PC-9 (cell line): ENCODE measurements at regions not wholly inside any gene's neighbourhood (a gene's known extent, or its start where the extent isn't known, plus 50 kb on each side); places are given as distances from the start of the nearest gene placed in this dataset.

Experiments used
- CTCF ChIP-seq: fragments of 200-600 bp; sonication (generic); conservative IDR thresholded peaks from 2 replicates; pipeline ENCODE4 v1.6.1; 2017; ENCODE audit warnings: mixed run types, antibody characterized with exemption, mild to moderate bottlenecking, moderate library complexity
- EZH2 ChIP-seq: fragments of 200-600 bp; sonication (generic); IDR thresholded peaks from 2 replicates; pipeline ENCODE4 v1.8.0; 2017; ENCODE audit warnings: antibody characterized with exemption, low read depth

GRCh38 chr4:123481717-123482116 is 85.1 kb downstream of the SPRY1 start:
- TF ChIP-seq CTCF = no peak
- TF ChIP-seq EZH2 = no peak
